ENCODE measurements at regions not wholly inside any gene's neighbourhood (a gene's known extent, or its start where the extent isn't known, plus 50 kb on each side); places are given as distances from the start of the nearest gene placed in this dataset.

- Histone ChIP-seq H3K36me3 (ENCODE audit: insufficient read depth, low read length) (no peaks in the 10 kb centered on the region), H3K9me3 (ENCODE audit: low read length) (no peaks in the 10 kb centered on the region), H3K9ac (ENCODE audit: low read length) (no peak overlapping the region), H3K79me2 (replicated peaks; ENCODE audit: insufficient read depth, low read length) (no peaks in the 10 kb centered on the region), H3K4me3 (ENCODE audit: low read length) (no peak overlapping the region), H3K27ac (ENCODE audit: low read length) (no peak overlapping the region), H4K20me1 (ENCODE audit: insufficient read depth) (no peaks in the 10 kb centered on the region), H2AFZ (ENCODE audit: low read depth, low read length) (no peak overlapping the region), H3K4me2 (ENCODE audit: low read length) (no peak overlapping the region), H3K9me2 (ENCODE audit: insufficient read depth, low read length) (no peaks in the 10 kb centered on the region), H3K27me3 (ENCODE audit: insufficient read depth, low read depth, low read length) (no peaks in the 10 kb centered on the region), H3F3A (ENCODE audit: insufficient read depth, low read length, poor library complexity, severe bottlenecking) (no peaks in the 10 kb centered on the region)
- TF ChIP-seq, protein P1, sequence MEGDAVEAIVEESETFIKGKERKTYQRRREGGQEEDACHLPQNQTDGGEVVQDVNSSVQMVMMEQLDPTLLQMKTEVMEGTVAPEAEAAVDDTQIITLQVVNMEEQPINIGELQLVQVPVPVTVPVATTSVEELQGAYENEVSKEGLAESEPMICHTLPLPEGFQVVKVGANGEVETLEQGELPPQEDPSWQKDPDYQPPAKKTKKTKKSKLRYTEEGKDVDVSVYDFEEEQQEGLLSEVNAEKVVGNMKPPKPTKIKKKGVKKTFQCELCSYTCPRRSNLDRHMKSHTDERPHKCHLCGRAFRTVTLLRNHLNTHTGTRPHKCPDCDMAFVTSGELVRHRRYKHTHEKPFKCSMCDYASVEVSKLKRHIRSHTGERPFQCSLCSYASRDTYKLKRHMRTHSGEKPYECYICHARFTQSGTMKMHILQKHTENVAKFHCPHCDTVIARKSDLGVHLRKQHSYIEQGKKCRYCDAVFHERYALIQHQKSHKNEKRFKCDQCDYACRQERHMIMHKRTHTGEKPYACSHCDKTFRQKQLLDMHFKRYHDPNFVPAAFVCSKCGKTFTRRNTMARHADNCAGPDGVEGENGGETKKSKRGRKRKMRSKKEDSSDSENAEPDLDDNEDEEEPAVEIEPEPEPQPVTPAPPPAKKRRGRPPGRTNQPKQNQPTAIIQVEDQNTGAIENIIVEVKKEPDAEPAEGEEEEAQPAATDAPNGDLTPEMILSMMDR (IDR thresholded peaks at IDR 0.05; ENCODE audit: poor library complexity, severe bottlenecking), result no peak
- no peak for TF ChIP-seq EZH2 (IDR thresholded peaks at IDR 0.05; ENCODE audit: borderline replicate concordance, insufficient read depth, low read length, poor library complexity, severe bottlenecking)
- no peak for TF ChIP-seq MXI1 (conservative IDR thresholded peaks at IDR 0.05; ENCODE audit: poor library complexity, severe bottlenecking)
- TF ChIP-seq TAF1 (IDR thresholded peaks at IDR 0.05; ENCODE audit: low read depth), result no peak
- TF ChIP-seq SMC3 (conservative IDR thresholded peaks at IDR 0.05; ENCODE audit: poor library complexity), result no peak
- TF ChIP-seq EP300 (conservative IDR thresholded peaks at IDR 0.05; ENCODE audit: poor library complexity, severe bottlenecking), result no peak
- TF ChIP-seq, protein P2, sequence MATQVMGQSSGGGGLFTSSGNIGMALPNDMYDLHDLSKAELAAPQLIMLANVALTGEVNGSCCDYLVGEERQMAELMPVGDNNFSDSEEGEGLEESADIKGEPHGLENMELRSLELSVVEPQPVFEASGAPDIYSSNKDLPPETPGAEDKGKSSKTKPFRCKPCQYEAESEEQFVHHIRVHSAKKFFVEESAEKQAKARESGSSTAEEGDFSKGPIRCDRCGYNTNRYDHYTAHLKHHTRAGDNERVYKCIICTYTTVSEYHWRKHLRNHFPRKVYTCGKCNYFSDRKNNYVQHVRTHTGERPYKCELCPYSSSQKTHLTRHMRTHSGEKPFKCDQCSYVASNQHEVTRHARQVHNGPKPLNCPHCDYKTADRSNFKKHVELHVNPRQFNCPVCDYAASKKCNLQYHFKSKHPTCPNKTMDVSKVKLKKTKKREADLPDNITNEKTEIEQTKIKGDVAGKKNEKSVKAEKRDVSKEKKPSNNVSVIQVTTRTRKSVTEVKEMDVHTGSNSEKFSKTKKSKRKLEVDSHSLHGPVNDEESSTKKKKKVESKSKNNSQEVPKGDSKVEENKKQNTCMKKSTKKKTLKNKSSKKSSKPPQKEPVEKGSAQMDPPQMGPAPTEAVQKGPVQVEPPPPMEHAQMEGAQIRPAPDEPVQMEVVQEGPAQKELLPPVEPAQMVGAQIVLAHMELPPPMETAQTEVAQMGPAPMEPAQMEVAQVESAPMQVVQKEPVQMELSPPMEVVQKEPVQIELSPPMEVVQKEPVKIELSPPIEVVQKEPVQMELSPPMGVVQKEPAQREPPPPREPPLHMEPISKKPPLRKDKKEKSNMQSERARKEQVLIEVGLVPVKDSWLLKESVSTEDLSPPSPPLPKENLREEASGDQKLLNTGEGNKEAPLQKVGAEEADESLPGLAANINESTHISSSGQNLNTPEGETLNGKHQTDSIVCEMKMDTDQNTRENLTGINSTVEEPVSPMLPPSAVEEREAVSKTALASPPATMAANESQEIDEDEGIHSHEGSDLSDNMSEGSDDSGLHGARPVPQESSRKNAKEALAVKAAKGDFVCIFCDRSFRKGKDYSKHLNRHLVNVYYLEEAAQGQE (IDR thresholded peaks at IDR 0.05; ENCODE audit: borderline replicate concordance), result no peak
- no peak for TF ChIP-seq RAD21 (conservative IDR thresholded peaks at IDR 0.05)
- TF ChIP-seq POLR2AphosphoS5 (IDR thresholded peaks at IDR 0.05), result no peak
These were observed 854.6 kb downstream of the NTRK3 start for GRCh38 chr15:87401973-87402372.

- Histone ChIP-seq H3K36me3 (ENCODE audit: insufficient read depth, low read length) (no peaks in the 10 kb centered on the region), H4K20me1 (ENCODE audit: insufficient read depth) (no peaks in the 10 kb centered on the region), H3K4me3 (ENCODE audit: low read length) (no peak overlapping the region), H3K79me2 (replicated peaks; ENCODE audit: insufficient read depth, low read length) (no peaks in the 10 kb centered on the region), H3K9me2 (ENCODE audit: insufficient read depth, low read length) (no peaks in the 10 kb centered on the region), H3K27me3 (ENCODE audit: insufficient read depth, low read depth, low read length) (no peaks in the 10 kb centered on the region), H3K4me2 (ENCODE audit: low read length) (no peak overlapping the region), H2AFZ (ENCODE audit: low read depth, low read length) (no peak overlapping the region), H3K9ac (ENCODE audit: low read length) (no peak overlapping the region), H3K27ac (ENCODE audit: low read length) (no peak overlapping the region), H3F3A (ENCODE audit: insufficient read depth, low read length, poor library complexity, severe bottlenecking) (no peaks in the 10 kb centered on the region), H3K9me3 (ENCODE audit: low read length) (no peaks in the 10 kb centered on the region)
- no peak for TF ChIP-seq RAD21 (conservative IDR thresholded peaks at IDR 0.05)
- TF ChIP-seq MXI1 (conservative IDR thresholded peaks at IDR 0.05; ENCODE audit: poor library complexity, severe bottlenecking), result no peak
- no peak for TF ChIP-seq SMC3 (conservative IDR thresholded peaks at IDR 0.05; ENCODE audit: poor library complexity)
- TF ChIP-seq, protein P2 (IDR thresholded peaks at IDR 0.05; ENCODE audit: borderline replicate concordance), result no peak
- no peak for TF ChIP-seq EP300 (conservative IDR thresholded peaks at IDR 0.05; ENCODE audit: poor library complexity, severe bottlenecking)
- TF ChIP-seq, protein P1 (IDR thresholded peaks at IDR 0.05; ENCODE audit: poor library complexity, severe bottlenecking), result no peak
- no peak for TF ChIP-seq EZH2 (IDR thresholded peaks at IDR 0.05; ENCODE audit: borderline replicate concordance, insufficient read depth, low read length, poor library complexity, severe bottlenecking)
- TF ChIP-seq POLR2AphosphoS5 (IDR thresholded peaks at IDR 0.05), result no peak
- no peak for TF ChIP-seq TAF1 (IDR thresholded peaks at IDR 0.05; ENCODE audit: low read depth)
These were observed 861.9 kb downstream of the NTRK3 start for GRCh38 chr15:87394676-87395075.

Data from neural cell (in vitro differentiated cells).